ENCODE measurements at regions not wholly inside any gene's neighbourhood (a gene's known extent, or its start where the extent isn't known, plus 50 kb on each side); places are given as distances from the start of the nearest gene placed in this dataset.

DNA sequence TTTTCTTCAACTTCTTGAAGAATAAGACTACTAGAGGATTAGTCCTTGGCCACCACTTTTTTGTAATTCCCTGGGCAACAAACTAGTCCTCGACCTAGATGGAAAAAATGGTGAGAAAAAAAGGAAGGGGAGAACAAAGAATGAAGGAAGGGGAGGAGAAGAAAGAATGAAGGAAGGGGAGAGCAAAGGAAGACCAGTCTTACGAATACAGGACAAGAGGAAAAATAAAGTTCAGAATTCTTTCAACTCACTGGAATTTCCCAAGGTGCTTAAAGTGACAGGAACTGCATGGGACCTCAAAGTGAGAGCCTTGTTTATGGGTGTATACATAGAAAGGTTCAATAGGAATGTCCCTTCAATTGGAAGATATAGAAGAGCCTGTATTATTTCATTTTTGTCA is 509.3 kb upstream of the JARID2 start:
- DNase-seq (ENCODE audit: low read depth in 1 of 2, low spot score in 1 of 2): no peak
- Histone ChIP-seq H3K27ac (replicated peaks) (no peak overlapping the region), H3K4me3 (replicated peaks; ENCODE audit: insufficient read depth, low read length) (no peak overlapping the region), H3K27me3 (ENCODE audit: insufficient read depth, poor library complexity, severe bottlenecking) (no peaks in the 10 kb centered on the region)
- TF ChIP-seq GABPA (IDR thresholded peaks at IDR 0.05; ENCODE audit: low read depth) (no peak), POLR2AphosphoS5 (IDR thresholded peaks at IDR 0.05; ENCODE audit: low read depth) (no peak), SPI1 (IDR thresholded peaks at IDR 0.05; ENCODE audit: borderline replicate concordance, low read depth) (no peak)
- TF ChIP-seq, protein P1, sequence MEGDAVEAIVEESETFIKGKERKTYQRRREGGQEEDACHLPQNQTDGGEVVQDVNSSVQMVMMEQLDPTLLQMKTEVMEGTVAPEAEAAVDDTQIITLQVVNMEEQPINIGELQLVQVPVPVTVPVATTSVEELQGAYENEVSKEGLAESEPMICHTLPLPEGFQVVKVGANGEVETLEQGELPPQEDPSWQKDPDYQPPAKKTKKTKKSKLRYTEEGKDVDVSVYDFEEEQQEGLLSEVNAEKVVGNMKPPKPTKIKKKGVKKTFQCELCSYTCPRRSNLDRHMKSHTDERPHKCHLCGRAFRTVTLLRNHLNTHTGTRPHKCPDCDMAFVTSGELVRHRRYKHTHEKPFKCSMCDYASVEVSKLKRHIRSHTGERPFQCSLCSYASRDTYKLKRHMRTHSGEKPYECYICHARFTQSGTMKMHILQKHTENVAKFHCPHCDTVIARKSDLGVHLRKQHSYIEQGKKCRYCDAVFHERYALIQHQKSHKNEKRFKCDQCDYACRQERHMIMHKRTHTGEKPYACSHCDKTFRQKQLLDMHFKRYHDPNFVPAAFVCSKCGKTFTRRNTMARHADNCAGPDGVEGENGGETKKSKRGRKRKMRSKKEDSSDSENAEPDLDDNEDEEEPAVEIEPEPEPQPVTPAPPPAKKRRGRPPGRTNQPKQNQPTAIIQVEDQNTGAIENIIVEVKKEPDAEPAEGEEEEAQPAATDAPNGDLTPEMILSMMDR (IDR thresholded peaks at IDR 0.05; ENCODE audit: insufficient read depth, low read length): no peak
- TF ChIP-seq, protein P2, sequence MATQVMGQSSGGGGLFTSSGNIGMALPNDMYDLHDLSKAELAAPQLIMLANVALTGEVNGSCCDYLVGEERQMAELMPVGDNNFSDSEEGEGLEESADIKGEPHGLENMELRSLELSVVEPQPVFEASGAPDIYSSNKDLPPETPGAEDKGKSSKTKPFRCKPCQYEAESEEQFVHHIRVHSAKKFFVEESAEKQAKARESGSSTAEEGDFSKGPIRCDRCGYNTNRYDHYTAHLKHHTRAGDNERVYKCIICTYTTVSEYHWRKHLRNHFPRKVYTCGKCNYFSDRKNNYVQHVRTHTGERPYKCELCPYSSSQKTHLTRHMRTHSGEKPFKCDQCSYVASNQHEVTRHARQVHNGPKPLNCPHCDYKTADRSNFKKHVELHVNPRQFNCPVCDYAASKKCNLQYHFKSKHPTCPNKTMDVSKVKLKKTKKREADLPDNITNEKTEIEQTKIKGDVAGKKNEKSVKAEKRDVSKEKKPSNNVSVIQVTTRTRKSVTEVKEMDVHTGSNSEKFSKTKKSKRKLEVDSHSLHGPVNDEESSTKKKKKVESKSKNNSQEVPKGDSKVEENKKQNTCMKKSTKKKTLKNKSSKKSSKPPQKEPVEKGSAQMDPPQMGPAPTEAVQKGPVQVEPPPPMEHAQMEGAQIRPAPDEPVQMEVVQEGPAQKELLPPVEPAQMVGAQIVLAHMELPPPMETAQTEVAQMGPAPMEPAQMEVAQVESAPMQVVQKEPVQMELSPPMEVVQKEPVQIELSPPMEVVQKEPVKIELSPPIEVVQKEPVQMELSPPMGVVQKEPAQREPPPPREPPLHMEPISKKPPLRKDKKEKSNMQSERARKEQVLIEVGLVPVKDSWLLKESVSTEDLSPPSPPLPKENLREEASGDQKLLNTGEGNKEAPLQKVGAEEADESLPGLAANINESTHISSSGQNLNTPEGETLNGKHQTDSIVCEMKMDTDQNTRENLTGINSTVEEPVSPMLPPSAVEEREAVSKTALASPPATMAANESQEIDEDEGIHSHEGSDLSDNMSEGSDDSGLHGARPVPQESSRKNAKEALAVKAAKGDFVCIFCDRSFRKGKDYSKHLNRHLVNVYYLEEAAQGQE (IDR thresholded peaks at IDR 0.05; ENCODE audit: insufficient replicate concordance, low read depth): no peak

DNA sequence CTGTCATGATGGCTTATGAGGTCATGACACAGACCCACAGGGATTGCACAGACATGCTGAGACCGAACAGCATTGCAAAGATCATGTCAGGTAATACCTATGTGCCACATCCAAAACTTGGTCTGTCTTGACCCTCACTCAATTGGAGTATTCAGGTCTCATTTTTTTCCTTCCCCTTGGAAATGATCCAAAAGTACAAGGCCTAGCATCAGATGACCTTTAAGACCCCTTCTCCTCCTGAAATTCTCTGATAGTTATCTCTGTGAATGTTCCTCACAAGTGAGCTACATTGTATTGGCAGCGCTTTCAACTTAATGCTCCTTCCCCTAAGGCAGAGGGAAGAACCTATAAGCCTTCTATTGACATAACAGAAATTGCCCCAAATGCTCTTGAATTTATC is 507.4 kb upstream of the JARID2 start:
- TF ChIP-seq, protein P1 (IDR thresholded peaks at IDR 0.05; ENCODE audit: insufficient read depth, low read length): no peak
- TF ChIP-seq GABPA (IDR thresholded peaks at IDR 0.05; ENCODE audit: low read depth): no peak
- no peak for TF ChIP-seq SPI1 (IDR thresholded peaks at IDR 0.05; ENCODE audit: borderline replicate concordance, low read depth)
- TF ChIP-seq, protein P2 (IDR thresholded peaks at IDR 0.05; ENCODE audit: insufficient replicate concordance, low read depth): no peak
- no peak for TF ChIP-seq POLR2AphosphoS5 (IDR thresholded peaks at IDR 0.05; ENCODE audit: low read depth)
- H3K4me3 ChIP-seq (replicated peaks; ENCODE audit: insufficient read depth, low read length): no peak overlapping the region
- no peak for DNase-seq (ENCODE audit: low read depth in 1 of 2, low spot score in 1 of 2)
- peak overlapping the region; percentile 28 for H3K27ac ChIP-seq (replicated peaks)
- H3K27me3 ChIP-seq (ENCODE audit: insufficient read depth, poor library complexity, severe bottlenecking): no peaks in the 10 kb centered on the region

DNA sequence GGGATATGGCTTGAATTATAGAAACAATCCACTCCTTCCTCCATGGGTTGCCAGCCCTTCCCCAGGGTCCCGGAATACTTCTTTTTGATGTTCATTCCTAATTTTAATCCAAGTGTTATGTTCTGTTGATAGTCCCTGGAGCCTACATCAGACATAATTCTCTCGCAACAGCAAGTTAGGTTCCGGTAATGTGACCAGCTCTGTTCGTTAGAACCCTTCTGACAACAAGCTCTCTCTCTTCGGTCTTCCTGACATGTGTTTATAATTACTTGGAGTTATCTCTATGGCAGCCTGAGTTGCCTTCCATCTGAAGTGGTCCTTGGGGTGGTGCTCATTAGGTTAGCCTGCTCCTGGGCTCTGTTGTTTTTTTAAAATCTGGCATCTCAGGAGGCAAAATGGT is 506.9 kb upstream of the JARID2 start:
- no peak for TF ChIP-seq GABPA (IDR thresholded peaks at IDR 0.05; ENCODE audit: low read depth)
- TF ChIP-seq, protein P2 (IDR thresholded peaks at IDR 0.05; ENCODE audit: insufficient replicate concordance, low read depth): no peak
- TF ChIP-seq POLR2AphosphoS5 (IDR thresholded peaks at IDR 0.05; ENCODE audit: low read depth): no peak
- TF ChIP-seq, protein P1 (IDR thresholded peaks at IDR 0.05; ENCODE audit: insufficient read depth, low read length): no peak
- TF ChIP-seq SPI1 (IDR thresholded peaks at IDR 0.05; ENCODE audit: borderline replicate concordance, low read depth): no peak
- Histone ChIP-seq H3K27ac (replicated peaks) (peak overlapping the region; percentile 28), H3K27me3 (ENCODE audit: insufficient read depth, poor library complexity, severe bottlenecking) (no peaks in the 10 kb centered on the region), H3K4me3 (replicated peaks; ENCODE audit: insufficient read depth, low read length) (no peak overlapping the region)
- no peak for DNase-seq (ENCODE audit: low read depth in 1 of 2, low spot score in 1 of 2)

Data from HL-60 (cell line).